Liver (tissue), 8 donors: ENCODE measurements at regions not wholly inside any gene's neighbourhood (a gene's known extent, or its start where the extent isn't known, plus 50 kb on each side); places are given as distances from the start of the nearest gene placed in this dataset.

Source experiments
- DNase-seq: peaks from one replicate; pipeline ENCODE4 v3.0.0-alpha.2; 2017; ENCODE audit warnings: low spot score
- H3K27ac ChIP-seq, 2 donors: one replicate each; pipeline ENCODE4 v1.7.0; 2013; ENCODE audit warnings: inconsistent platforms in 2 of 2, low read length in 2 of 2, control low read depth in 1 of 2, low read depth in 1 of 2, mild to moderate bottlenecking in 1 of 2
- H3K27me3 ChIP-seq, 4 donors: one replicate each; pipeline versions ENCODE4 v1.6.1 to v1.7.0; 2013; ENCODE audit warnings: low read length in 3 of 4, inconsistent platforms in 1 of 4, mild to moderate bottlenecking in 1 of 4, moderate library complexity in 1 of 4; ENCODE audit not compliant: control insufficient read depth in 4 of 4, insufficient read depth in 4 of 4
- H3K36me3 ChIP-seq, 4 donors: one replicate each; pipeline versions ENCODE4 v1.6.1 to v1.7.0; 2013; ENCODE audit warnings: low read length in 3 of 4, mild to moderate bottlenecking in 3 of 4, low read depth in 1 of 4, moderate library complexity in 1 of 4; ENCODE audit not compliant: control insufficient read depth in 4 of 4, insufficient read depth in 3 of 4
- H3K4me1 ChIP-seq, 4 donors: one replicate each; pipeline versions ENCODE4 v1.6.1 to v1.7.0; 2013; ENCODE audit warnings: low read length in 3 of 4, mild to moderate bottlenecking in 3 of 4, moderate library complexity in 1 of 4; ENCODE audit not compliant: control insufficient read depth in 4 of 4, insufficient read depth in 4 of 4
- H3K4me3 ChIP-seq, 3 donors: one replicate each; pipeline versions ENCODE4 v1.6.1 to v1.7.0; 2013; ENCODE audit warnings: low read length in 3 of 3, control low read depth in 1 of 3, low read depth in 1 of 3, mild to moderate bottlenecking in 1 of 3
- H3K9ac ChIP-seq, 2 donors: one replicate each; pipeline ENCODE4 v1.7.0; 2013; ENCODE audit warnings: low read length in 2 of 2, mild to moderate bottlenecking in 2 of 2, moderate library complexity in 2 of 2, control low read depth in 1 of 2, low read depth in 1 of 2
- H3K9me3 ChIP-seq, 4 donors: one replicate each; pipeline versions ENCODE4 v1.6.1 to v1.7.0; 2013; ENCODE audit warnings: low read length in 3 of 4; ENCODE audit not compliant: control insufficient read depth in 4 of 4
- EGR1 ChIP-seq, 2 donors: IDR thresholded peaks; 2 replicates each; pipeline ENCODE4 v1.6.1; 2016 to 2018; ENCODE audit warnings: antibody characterized with exemption in 2 of 2, low read depth in 2 of 2
- FOXA1 ChIP-seq: IDR thresholded peaks from 2 replicates; pipeline ENCODE4 v1.6.1; 2016; ENCODE audit warnings: antibody characterized with exemption
- FOXA2 ChIP-seq: IDR thresholded peaks from 2 replicates; pipeline ENCODE4 v1.6.1; 2016; ENCODE audit warnings: antibody characterized with exemption
- GABPA ChIP-seq, 2 donors: IDR thresholded peaks in 1 of 2; conservative IDR thresholded peaks in 1 of 2; 2 replicates each; pipeline ENCODE4 v1.6.1; 2016; ENCODE audit warnings: antibody characterized with exemption in 2 of 2, mild to moderate bottlenecking in 1 of 2, moderate library complexity in 1 of 2
- HNF4A ChIP-seq, 2 donors: conservative IDR thresholded peaks; 2 replicates each; pipeline ENCODE4 v1.6.1; 2016; ENCODE audit warnings: antibody characterized with exemption in 2 of 2, mild to moderate bottlenecking in 2 of 2
- HNF4G ChIP-seq: IDR thresholded peaks from 2 replicates; pipeline ENCODE4 v1.6.1; 2016; ENCODE audit warnings: antibody characterized with exemption
- JUND ChIP-seq, 2 donors: IDR thresholded peaks; 2 replicates each; pipeline ENCODE4 v1.6.1; 2016; ENCODE audit warnings: antibody characterized with exemption in 2 of 2
- NR2F2 ChIP-seq: IDR thresholded peaks from 2 replicates; pipeline ENCODE4 v1.6.1; 2016; ENCODE audit warnings: antibody characterized with exemption
- RAD21 ChIP-seq, 2 donors: IDR thresholded peaks; 2 replicates each; pipeline ENCODE4 v1.6.1; 2016; ENCODE audit warnings: antibody characterized with exemption in 2 of 2, mild to moderate bottlenecking in 2 of 2
- RXRA ChIP-seq, 2 donors: IDR thresholded peaks; 2 replicates each; pipeline ENCODE4 v1.6.1; 2017 to 2018; ENCODE audit warnings: antibody characterized with exemption in 2 of 2, mild to moderate bottlenecking in 1 of 2
- SP1 ChIP-seq: IDR thresholded peaks from 2 replicates; pipeline ENCODE4 v1.6.1; 2018; ENCODE audit warnings: antibody characterized with exemption, mild to moderate bottlenecking
- TAF1 ChIP-seq: conservative IDR thresholded peaks from 2 replicates; pipeline ENCODE4 v1.6.1; 2016; ENCODE audit warnings: antibody characterized with exemption, mild to moderate bottlenecking
- YY1 ChIP-seq: IDR thresholded peaks from 2 replicates; pipeline ENCODE4 v1.6.1; 2016; ENCODE audit warnings: antibody characterized with exemption, mild to moderate bottlenecking
- WGBS: extraction: QIAGEN DNeasy Blood & Tissue Kit; methylation state at CpG from one replicate; pipeline ENCODE4 v1.1.7; 2013; 5-methylcytosine and 5-hydroxymethylcytosine counted together
- TF ChIP-seq, protein P1 (sequence below): fragments of 150-350 bp; IDR thresholded peaks from 2 replicates; pipeline ENCODE4 v1.5.1; 2017; ENCODE audit warnings: improper control_type of control experiment, low read depth, low read length; ENCODE audit not compliant: missing input control
- TF ChIP-seq, protein P2 (sequence below): IDR thresholded peaks from 2 replicates; pipeline ENCODE4 v1.6.1; 2016; ENCODE audit warnings: antibody characterized with exemption, mild to moderate bottlenecking
- TF ChIP-seq, protein P3 (sequence below): IDR thresholded peaks from 2 replicates; pipeline ENCODE4 v1.6.1; 2016; ENCODE audit warnings: antibody characterized with exemption
- TF ChIP-seq, protein P4 (sequence below): IDR thresholded peaks from 2 replicates; pipeline ENCODE4 v1.6.1; 2016; ENCODE audit warnings: antibody characterized with exemption
- TF ChIP-seq, protein P5 (sequence below): IDR thresholded peaks from 2 replicates; pipeline ENCODE4 v1.6.1; 2016; ENCODE audit warnings: antibody characterized with exemption
- donor health status: healthy.
- donor health status: healthy.
- donor health status: healthy.
- donor health status: healthy.
- donor health status: healthy.

DNA sequence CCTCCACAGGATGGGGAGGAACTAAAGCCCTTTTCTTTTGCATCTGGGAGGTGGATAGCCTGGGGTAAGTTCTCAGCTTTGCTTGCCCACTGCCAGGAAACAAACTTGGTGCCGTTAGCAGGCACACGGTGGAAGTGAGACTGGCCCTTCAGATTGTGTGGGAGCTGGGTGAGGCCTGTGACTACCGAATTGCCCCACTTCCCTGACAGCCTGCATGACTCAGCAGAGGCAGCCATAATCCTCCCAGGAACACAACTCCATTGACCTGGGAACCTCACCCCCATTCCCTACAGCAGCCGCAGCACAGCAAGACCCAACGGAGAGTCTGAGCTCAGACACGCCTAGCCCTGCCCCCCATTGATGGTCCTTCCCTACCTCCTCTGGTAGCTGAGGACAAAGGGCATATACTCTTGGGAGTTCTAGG is 282.6 kb downstream of the KLF13 start:
- no peak for DNase-seq
- no peak for TF ChIP-seq SP1
- TF ChIP-seq FOXA2 = no peak
- TF ChIP-seq HNF4G = no peak
- no peak for TF ChIP-seq EGR1 (IDR thresholded peaks at IDR 0.05; ENCODE audit: low read depth in 2 of 2)
- no peak for TF ChIP-seq TAF1
- TF ChIP-seq GABPA (IDR thresholded peaks at IDR 0.05 in 1 of 2, conservative IDR thresholded peaks at IDR 0.05 in 1 of 2) = no peak
- TF ChIP-seq, protein P1, sequence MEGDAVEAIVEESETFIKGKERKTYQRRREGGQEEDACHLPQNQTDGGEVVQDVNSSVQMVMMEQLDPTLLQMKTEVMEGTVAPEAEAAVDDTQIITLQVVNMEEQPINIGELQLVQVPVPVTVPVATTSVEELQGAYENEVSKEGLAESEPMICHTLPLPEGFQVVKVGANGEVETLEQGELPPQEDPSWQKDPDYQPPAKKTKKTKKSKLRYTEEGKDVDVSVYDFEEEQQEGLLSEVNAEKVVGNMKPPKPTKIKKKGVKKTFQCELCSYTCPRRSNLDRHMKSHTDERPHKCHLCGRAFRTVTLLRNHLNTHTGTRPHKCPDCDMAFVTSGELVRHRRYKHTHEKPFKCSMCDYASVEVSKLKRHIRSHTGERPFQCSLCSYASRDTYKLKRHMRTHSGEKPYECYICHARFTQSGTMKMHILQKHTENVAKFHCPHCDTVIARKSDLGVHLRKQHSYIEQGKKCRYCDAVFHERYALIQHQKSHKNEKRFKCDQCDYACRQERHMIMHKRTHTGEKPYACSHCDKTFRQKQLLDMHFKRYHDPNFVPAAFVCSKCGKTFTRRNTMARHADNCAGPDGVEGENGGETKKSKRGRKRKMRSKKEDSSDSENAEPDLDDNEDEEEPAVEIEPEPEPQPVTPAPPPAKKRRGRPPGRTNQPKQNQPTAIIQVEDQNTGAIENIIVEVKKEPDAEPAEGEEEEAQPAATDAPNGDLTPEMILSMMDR = no peak
- TF ChIP-seq JUND (IDR thresholded peaks at IDR 0.05) = no peak
- TF ChIP-seq, protein P2, sequence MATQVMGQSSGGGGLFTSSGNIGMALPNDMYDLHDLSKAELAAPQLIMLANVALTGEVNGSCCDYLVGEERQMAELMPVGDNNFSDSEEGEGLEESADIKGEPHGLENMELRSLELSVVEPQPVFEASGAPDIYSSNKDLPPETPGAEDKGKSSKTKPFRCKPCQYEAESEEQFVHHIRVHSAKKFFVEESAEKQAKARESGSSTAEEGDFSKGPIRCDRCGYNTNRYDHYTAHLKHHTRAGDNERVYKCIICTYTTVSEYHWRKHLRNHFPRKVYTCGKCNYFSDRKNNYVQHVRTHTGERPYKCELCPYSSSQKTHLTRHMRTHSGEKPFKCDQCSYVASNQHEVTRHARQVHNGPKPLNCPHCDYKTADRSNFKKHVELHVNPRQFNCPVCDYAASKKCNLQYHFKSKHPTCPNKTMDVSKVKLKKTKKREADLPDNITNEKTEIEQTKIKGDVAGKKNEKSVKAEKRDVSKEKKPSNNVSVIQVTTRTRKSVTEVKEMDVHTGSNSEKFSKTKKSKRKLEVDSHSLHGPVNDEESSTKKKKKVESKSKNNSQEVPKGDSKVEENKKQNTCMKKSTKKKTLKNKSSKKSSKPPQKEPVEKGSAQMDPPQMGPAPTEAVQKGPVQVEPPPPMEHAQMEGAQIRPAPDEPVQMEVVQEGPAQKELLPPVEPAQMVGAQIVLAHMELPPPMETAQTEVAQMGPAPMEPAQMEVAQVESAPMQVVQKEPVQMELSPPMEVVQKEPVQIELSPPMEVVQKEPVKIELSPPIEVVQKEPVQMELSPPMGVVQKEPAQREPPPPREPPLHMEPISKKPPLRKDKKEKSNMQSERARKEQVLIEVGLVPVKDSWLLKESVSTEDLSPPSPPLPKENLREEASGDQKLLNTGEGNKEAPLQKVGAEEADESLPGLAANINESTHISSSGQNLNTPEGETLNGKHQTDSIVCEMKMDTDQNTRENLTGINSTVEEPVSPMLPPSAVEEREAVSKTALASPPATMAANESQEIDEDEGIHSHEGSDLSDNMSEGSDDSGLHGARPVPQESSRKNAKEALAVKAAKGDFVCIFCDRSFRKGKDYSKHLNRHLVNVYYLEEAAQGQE = no peak
- no peak for TF ChIP-seq FOXA1
- TF ChIP-seq RXRA (IDR thresholded peaks at IDR 0.05) = no peak
- TF ChIP-seq YY1 = no peak
- H3K27ac ChIP-seq = no peak overlapping the region
- H3K9me3 ChIP-seq = no peaks in the 10 kb centered on the region
- 80% methylated on average over 6 of the region's 6 CpGs for WGBS
- no peaks in the 10 kb centered on the region for H3K27me3 ChIP-seq
- no peaks in the 10 kb centered on the region for H3K36me3 ChIP-seq
- no peak overlapping the region for H3K9ac ChIP-seq
- H3K4me3 ChIP-seq = no peak overlapping the region
- no peaks in the 10 kb centered on the region for H3K4me1 ChIP-seq

DNA sequence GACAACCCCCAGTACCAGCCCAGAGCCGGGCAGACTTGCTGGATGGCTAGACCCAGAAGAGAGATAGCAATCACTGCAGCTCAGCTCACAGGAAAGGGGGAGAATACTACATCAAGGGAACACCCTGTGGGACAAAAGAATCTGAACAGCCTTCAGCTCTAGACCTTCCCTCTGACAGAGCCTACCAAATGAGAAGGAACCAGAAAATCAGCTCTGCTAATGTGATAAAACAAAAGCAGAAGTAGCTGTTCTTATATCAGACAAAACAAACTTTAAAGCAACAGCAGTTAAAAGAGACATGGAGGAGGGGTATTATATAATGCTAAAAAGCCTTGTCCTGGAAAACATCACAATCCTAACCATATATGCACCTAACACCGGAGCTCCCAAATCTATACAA is 283.3 kb downstream of the KLF13 start:
- Histone ChIP-seq H3K36me3 (no peaks in the 10 kb centered on the region), H3K9ac (no peak overlapping the region), H3K9me3 (no peaks in the 10 kb centered on the region), H3K4me3 (no peak overlapping the region), H3K4me1 (no peaks in the 10 kb centered on the region), H3K27me3 (no peaks in the 10 kb centered on the region), H3K27ac (no peak overlapping the region)
- WGBS = 83% methylated on average over 2 of the region's 2 CpGs
- TF ChIP-seq SP1 (no peak), NR2F2 (no peak), GABPA (IDR thresholded peaks at IDR 0.05 in 1 of 2, conservative IDR thresholded peaks at IDR 0.05 in 1 of 2) (no peak), FOXA2 (no peak), HNF4A (conservative IDR thresholded peaks at IDR 0.05) (no peak), FOXA1 (no peak), EGR1 (IDR thresholded peaks at IDR 0.05; ENCODE audit: low read depth in 2 of 2) (no peak), TAF1 (no peak), JUND (IDR thresholded peaks at IDR 0.05) (no peak), RXRA (IDR thresholded peaks at IDR 0.05) (no peak), RAD21 (IDR thresholded peaks at IDR 0.05) (no peak), HNF4G (no peak), YY1 (no peak)
- TF ChIP-seq, protein P3, sequence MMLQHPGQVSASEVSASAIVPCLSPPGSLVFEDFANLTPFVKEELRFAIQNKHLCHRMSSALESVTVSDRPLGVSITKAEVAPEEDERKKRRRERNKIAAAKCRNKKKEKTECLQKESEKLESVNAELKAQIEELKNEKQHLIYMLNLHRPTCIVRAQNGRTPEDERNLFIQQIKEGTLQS = no peak
- TF ChIP-seq, protein P1 = no peak
- TF ChIP-seq, protein P2 = no peak
- TF ChIP-seq, protein P4, sequence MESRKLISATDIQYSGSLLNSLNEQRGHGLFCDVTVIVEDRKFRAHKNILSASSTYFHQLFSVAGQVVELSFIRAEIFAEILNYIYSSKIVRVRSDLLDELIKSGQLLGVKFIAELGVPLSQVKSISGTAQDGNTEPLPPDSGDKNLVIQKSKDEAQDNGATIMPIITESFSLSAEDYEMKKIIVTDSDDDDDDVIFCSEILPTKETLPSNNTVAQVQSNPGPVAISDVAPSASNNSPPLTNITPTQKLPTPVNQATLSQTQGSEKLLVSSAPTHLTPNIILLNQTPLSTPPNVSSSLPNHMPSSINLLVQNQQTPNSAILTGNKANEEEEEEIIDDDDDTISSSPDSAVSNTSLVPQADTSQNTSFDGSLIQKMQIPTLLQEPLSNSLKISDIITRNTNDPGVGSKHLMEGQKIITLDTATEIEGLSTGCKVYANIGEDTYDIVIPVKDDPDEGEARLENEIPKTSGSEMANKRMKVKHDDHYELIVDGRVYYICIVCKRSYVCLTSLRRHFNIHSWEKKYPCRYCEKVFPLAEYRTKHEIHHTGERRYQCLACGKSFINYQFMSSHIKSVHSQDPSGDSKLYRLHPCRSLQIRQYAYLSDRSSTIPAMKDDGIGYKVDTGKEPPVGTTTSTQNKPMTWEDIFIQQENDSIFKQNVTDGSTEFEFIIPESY = no peak
- TF ChIP-seq, protein P5, sequence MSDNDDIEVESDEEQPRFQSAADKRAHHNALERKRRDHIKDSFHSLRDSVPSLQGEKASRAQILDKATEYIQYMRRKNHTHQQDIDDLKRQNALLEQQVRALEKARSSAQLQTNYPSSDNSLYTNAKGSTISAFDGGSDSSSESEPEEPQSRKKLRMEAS = no peak
- no peak for DNase-seq
